ENCODE measurements at regions not wholly inside any gene's neighbourhood (a gene's known extent, or its start where the extent isn't known, plus 50 kb on each side); places are given as distances from the start of the nearest gene placed in this dataset.

- no peak for DNase-seq
- H3K36me3 Mint-ChIP-seq (ENCODE audit: low read depth) = no peaks in the 10 kb centered on the region
- CTCF ChIA-PET = no interaction called here
- no peaks in the 10 kb centered on the region for H3K9me3 Mint-ChIP-seq
- H3K27ac Mint-ChIP-seq = no peak overlapping the region
- intact Hi-C loops (cut with micrococcal nuclease) = loop anchor here (5.0 kb wide), 2 partner anchors 438 to 513 kb away; partner anchors contain the start of genes RNF125 and RNF138
- H3K27me3 Mint-ChIP-seq (ENCODE audit: low read depth) = peaks cover 9% of the 10 kb centered on the region
- peaks cover 17% of the 10 kb centered on the region for H3K4me1 Mint-ChIP-seq (ENCODE audit: low read depth)
- no peak overlapping the region for H3K4me3 Mint-ChIP-seq
Observed at GRCh38 chr18:32529722-32530420, 59.2 kb upstream of the GAREM1 start.

GRCh38 chr18:32520771-32521170 is 50.1 kb upstream of the GAREM1 start:
- peaks cover 10% of the 10 kb centered on the region for H3K27me3 Mint-ChIP-seq (ENCODE audit: low read depth)
- H3K27ac Mint-ChIP-seq = no peak overlapping the region
- H3K4me1 Mint-ChIP-seq (ENCODE audit: low read depth) = no peaks in the 10 kb centered on the region
- H3K9me3 Mint-ChIP-seq = no peaks in the 10 kb centered on the region
- CTCF ChIA-PET = no interaction called here
- intact Hi-C loops (cut with micrococcal nuclease) = no loop called here
- DNase-seq = no peak
- H3K36me3 Mint-ChIP-seq (ENCODE audit: low read depth) = no peaks in the 10 kb centered on the region
- H3K4me3 Mint-ChIP-seq = no peak overlapping the region

All from activated naive CD4-positive, alpha-beta T cell treated with anti-CD3 and anti-CD28 coated beads for 36 hours (primary cell).